B cell (primary cell): ENCODE measurements at regions not wholly inside any gene's neighbourhood (a gene's known extent, or its start where the extent isn't known, plus 50 kb on each side); places are given as distances from the start of the nearest gene placed in this dataset.

ENCODE experiments used
- ATAC-seq: fragments of 200-7000 bp; cut with Tn5 transposase; one replicate; pipeline ENCODE4 v1.10.0; 2021; ENCODE audit warnings: low read depth, mild to moderate bottlenecking, moderate number of reproducible peaks, moderate library complexity
- CTCF ChIA-PET: fragments of 350-600 bp; sonication (Branson Sonifier 250); formaldehyde crosslinking; loops from one replicate; lab custom pipeline; 2021; ENCODE audit warnings: antibody characterized with exemption, inconsistent platforms; lab: Charles Lee
- POLR2A ChIA-PET: fragments of 350-600 bp; sonication (Branson Sonifier 250); formaldehyde crosslinking; loops from one replicate; lab custom pipeline; 2021; ENCODE audit warnings: antibody characterized with exemption; lab: Charles Lee
- DNase-seq: peaks from one replicate; pipeline ENCODE4 v3.0.0; 2013
- H2AFZ ChIP-seq: 2 replicates; pipeline ENCODE4 v1.6.1; 2012; ENCODE audit warnings: mild to moderate bottlenecking, low read depth, low read length; ENCODE audit not compliant: insufficient read depth, poor library complexity, severe bottlenecking
- H3K27ac ChIP-seq, 2 donors: 1 replicate in 1 of 2; 2 replicates in 1 of 2; pipeline ENCODE4 v1.5.1; 2012 to 2013; ENCODE audit warnings: low read length in 2 of 2, mild to moderate bottlenecking in 2 of 2, moderate library complexity in 1 of 2
- H3K27me3 ChIP-seq, 4 experiments: fragments of 200-600 bp in 1 of 4; sonication (generic) in 1 of 4; replicated peaks in 1 of 4; 1 replicate in 2 of 4; 2 replicates in 2 of 4; pipeline versions ENCODE4 v1.6.1 to v1.7.0; 2013 to 2016; ENCODE audit warnings: low read length in 3 of 4, mild to moderate bottlenecking in 2 of 4, mixed read lengths in 1 of 4, moderate library complexity in 1 of 4; ENCODE audit not compliant: insufficient read depth in 4 of 4, control insufficient read depth in 3 of 4; ENCODE audit errors: control extremely low read depth in 1 of 4
- H3K36me3 ChIP-seq, 2 experiments: replicated peaks in 1 of 2; 1 replicate in 1 of 2; 2 replicates in 1 of 2; pipeline versions ENCODE4 v1.6.1 to v1.7.1; 2013; ENCODE audit warnings: low read length in 1 of 2; ENCODE audit not compliant: insufficient read depth in 2 of 2, control insufficient read depth in 1 of 2; ENCODE audit errors: control extremely low read depth in 1 of 2, extremely low read depth in 1 of 2
- H3K4me1 ChIP-seq, 2 donors: fragments of 200-600 bp in 1 of 2; sonication (generic) in 1 of 2; 1 replicate in 1 of 2; 2 replicates in 1 of 2; pipeline versions ENCODE4 v1.5.1 to v1.6.1; 2013 to 2017; ENCODE audit warnings: low read length in 2 of 2; ENCODE audit not compliant: control insufficient read depth in 2 of 2, insufficient read depth in 2 of 2
- H3K4me2 ChIP-seq: replicated peaks from 2 replicates; pipeline ENCODE3; 2012; ENCODE audit warnings: mild to moderate bottlenecking, low read depth, low read length; ENCODE audit not compliant: poor library complexity, severe bottlenecking
- H3K4me3 ChIP-seq, 5 experiments: fragments of 200-600 bp in 1 of 5; sonication (generic) in 1 of 5; 1 replicate in 3 of 5; 2 replicates in 2 of 5; pipeline versions ENCODE4 v1.5.1 to v1.7.0; 2011 to 2016; ENCODE audit warnings: low read length in 4 of 5, mild to moderate bottlenecking in 4 of 5, low read depth in 2 of 5, control low read depth in 1 of 5, moderate library complexity in 1 of 5; ENCODE audit not compliant: insufficient read depth in 1 of 5; ENCODE audit errors: control extremely low read depth in 1 of 5, extremely low read depth in 1 of 5
- H3K79me2 ChIP-seq: fragments of 200-600 bp; sonication (generic); one replicate; pipeline ENCODE4 v1.6.0; 2016; ENCODE audit warnings: low read length; ENCODE audit not compliant: control insufficient read depth, insufficient read depth
- H3K9ac ChIP-seq: fragments of 200-600 bp; sonication (generic); 2 replicates; pipeline ENCODE4 v1.6.1; 2017; ENCODE audit warnings: mild to moderate bottlenecking, low read length, moderate library complexity
- H3K9me3 ChIP-seq, 3 donors: one replicate each; pipeline versions ENCODE4 v1.6.1 to v1.7.1; 2013; ENCODE audit warnings: low read length in 2 of 3; ENCODE audit not compliant: control insufficient read depth in 2 of 3, insufficient read depth in 1 of 3; ENCODE audit errors: control extremely low read depth in 1 of 3
- H4K20me1 ChIP-seq: 2 replicates; pipeline ENCODE4 v1.6.0; 2012; ENCODE audit warnings: mild to moderate bottlenecking, low read length; ENCODE audit not compliant: insufficient read depth, control insufficient read depth, poor library complexity, severe bottlenecking
- H3K27ac Mint-ChIP-seq: one replicate; pipeline ENCODE4 v1.8.0; 2021; ENCODE audit warnings: mixed read lengths
- H3K27me3 Mint-ChIP-seq: one replicate; pipeline ENCODE4 v1.8.0; 2021; ENCODE audit warnings: mixed read lengths
- H3K4me1 Mint-ChIP-seq: one replicate; pipeline ENCODE4 v1.8.0; 2021; ENCODE audit warnings: mixed read lengths
- H3K4me3 Mint-ChIP-seq: one replicate; pipeline ENCODE4 v1.8.0; 2021; ENCODE audit warnings: mixed read lengths
- H3K9me3 Mint-ChIP-seq: one replicate; pipeline ENCODE4 v1.8.0; 2022; ENCODE audit warnings: mixed read lengths; ENCODE audit not compliant: insufficient read depth
- CTCF ChIP-seq: fragments of 200-600 bp; IDR thresholded peaks from one replicate; pipeline ENCODE4 v1.8.0; 2022; ENCODE audit warnings: antibody characterized with exemption, mild to moderate bottlenecking
- EZH2 ChIP-seq: IDR thresholded peaks from 2 replicates; pipeline ENCODE4 v1.6.1; 2012; ENCODE audit warnings: borderline replicate concordance, low read depth, mild to moderate bottlenecking, moderate library complexity, low read length; ENCODE audit not compliant: insufficient read depth, poor library complexity, severe bottlenecking
- WGBS: methylation state at CpG from one replicate; pipeline ENCODE4 v1.1.5; 2013; ENCODE audit warnings: missing lambda C conversion rate; ENCODE audit not compliant: insufficient coverage; 5-methylcytosine and 5-hydroxymethylcytosine counted together
- intact Hi-C: fragments of 100-400 bp; cut with micrococcal nuclease; formaldehyde crosslinking; loops from one replicate; pipeline ENCODE4 v1.10.0; 2022

GRCh38 chr1:217077426-217077825 lies 354.2 kb upstream of the ESRRG start:
- WGBS, result no CpG with 5 or more reads among the region's 3 CpGs
- no peak overlapping the region for H3K4me2 ChIP-seq
- no peaks in the 10 kb centered on the region for H3K36me3 ChIP-seq
- no peaks in the 10 kb centered on the region for H3K4me1 Mint-ChIP-seq
- no peak overlapping the region for H3K4me3 Mint-ChIP-seq
- no peak overlapping the region for H3K27ac ChIP-seq
- H3K27ac Mint-ChIP-seq, result no peak overlapping the region
- no peaks in the 10 kb centered on the region for H3K9me3 ChIP-seq
- DNase-seq, result no peak
- no peak for ATAC-seq
- H3K9ac ChIP-seq, result no peak overlapping the region
- H3K4me3 ChIP-seq, result no peak overlapping the region
- H3K79me2 ChIP-seq, result no peaks in the 10 kb centered on the region
- H3K9me3 Mint-ChIP-seq, result no peaks in the 10 kb centered on the region
- H3K27me3 ChIP-seq, result no peaks in the 10 kb centered on the region
- no peaks in the 10 kb centered on the region for H3K27me3 Mint-ChIP-seq
- H4K20me1 ChIP-seq, result no peaks in the 10 kb centered on the region
- CTCF ChIA-PET, result no interaction called here
- TF ChIP-seq EZH2, result no peak
- no peak for TF ChIP-seq CTCF
- no peak overlapping the region for H2AFZ ChIP-seq
- no peaks in the 10 kb centered on the region for H3K4me1 ChIP-seq
- intact Hi-C loops, result no loop called here
- POLR2A ChIA-PET, result no interaction called here

- no peak overlapping the region for H3K27ac Mint-ChIP-seq
- H4K20me1 ChIP-seq, result no peaks in the 10 kb centered on the region
- intact Hi-C loops, result no loop called here
- no peak overlapping the region for H3K4me3 ChIP-seq
- ATAC-seq (no peak), DNase-seq (no peak)
- WGBS, result no CpG with 5 or more reads among the region's 2 CpGs
- H2AFZ ChIP-seq, result no peak overlapping the region
- no peaks in the 10 kb centered on the region for H3K79me2 ChIP-seq
- CTCF ChIA-PET, result no interaction called here
- POLR2A ChIA-PET, result no interaction called here
- H3K9ac ChIP-seq, result no peak overlapping the region
- no peak overlapping the region for H3K27ac ChIP-seq
- H3K4me1 ChIP-seq, result no peaks in the 10 kb centered on the region
- TF ChIP-seq CTCF (no peak), EZH2 (no peak)
- no peaks in the 10 kb centered on the region for H3K9me3 ChIP-seq
- H3K4me1 Mint-ChIP-seq, result no peaks in the 10 kb centered on the region
- no peaks in the 10 kb centered on the region for H3K9me3 Mint-ChIP-seq
- no peak overlapping the region for H3K4me2 ChIP-seq
- H3K36me3 ChIP-seq, result no peaks in the 10 kb centered on the region
- H3K4me3 Mint-ChIP-seq, result no peak overlapping the region
- no peaks in the 10 kb centered on the region for H3K27me3 Mint-ChIP-seq
- no peaks in the 10 kb centered on the region for H3K27me3 ChIP-seq
Measured at GRCh38 chr1:217076902-217077301, 353.7 kb upstream of the ESRRG start.
